NB4 (cell line): ENCODE measurements at regions not wholly inside any gene's neighbourhood (a gene's known extent, or its start where the extent isn't known, plus 50 kb on each side); places are given as distances from the start of the nearest gene placed in this dataset.

Experiments used
- CTCF ChIP-seq: IDR thresholded peaks from one replicate; pipeline ENCODE4 v1.5.1; 2012; ENCODE audit warnings: low read depth, low read length
- MAX ChIP-seq: IDR thresholded peaks from 2 replicates; pipeline ENCODE4 v1.6.1; 2011; ENCODE audit warnings: low read depth, low read length
- POLR2A ChIP-seq: IDR thresholded peaks from 2 replicates; pipeline ENCODE4 v1.6.1; 2011; ENCODE audit warnings: mild to moderate bottlenecking; ENCODE audit not compliant: insufficient read length; ENCODE audit errors: extremely low read depth

GRCh38 chr2:234411793-234412192, 85.1 kb downstream of the ARL4C start:
- no peak for TF ChIP-seq POLR2A
- no peak for TF ChIP-seq CTCF
- no peak for TF ChIP-seq MAX
